DMS153 treated with DMSO at 0.1 percent for 48 hours (cell line): ENCODE measurements at regions not wholly inside any gene's neighbourhood (a gene's known extent, or its start where the extent isn't known, plus 50 kb on each side); places are given as distances from the start of the nearest gene placed in this dataset.

ENCODE experiments used
- DNase-seq: peaks from one replicate; lab custom pipeline; 2025; ENCODE audit not compliant: unreplicated experiment; lab: John Stamatoyannopoulos, UW

- no peak for DNase-seq
Measured at GRCh38 chr22:19621373-19622060, 92.8 kb upstream of the SEPTIN5 start.

- DNase-seq: no peak
Measured at GRCh38 chr22:19622061-19622441, 92.3 kb upstream of the SEPTIN5 start.

- no peak for DNase-seq
Measured at GRCh38 chr22:19625331-19626041, 88.8 kb upstream of the SEPTIN5 start.

DNA sequence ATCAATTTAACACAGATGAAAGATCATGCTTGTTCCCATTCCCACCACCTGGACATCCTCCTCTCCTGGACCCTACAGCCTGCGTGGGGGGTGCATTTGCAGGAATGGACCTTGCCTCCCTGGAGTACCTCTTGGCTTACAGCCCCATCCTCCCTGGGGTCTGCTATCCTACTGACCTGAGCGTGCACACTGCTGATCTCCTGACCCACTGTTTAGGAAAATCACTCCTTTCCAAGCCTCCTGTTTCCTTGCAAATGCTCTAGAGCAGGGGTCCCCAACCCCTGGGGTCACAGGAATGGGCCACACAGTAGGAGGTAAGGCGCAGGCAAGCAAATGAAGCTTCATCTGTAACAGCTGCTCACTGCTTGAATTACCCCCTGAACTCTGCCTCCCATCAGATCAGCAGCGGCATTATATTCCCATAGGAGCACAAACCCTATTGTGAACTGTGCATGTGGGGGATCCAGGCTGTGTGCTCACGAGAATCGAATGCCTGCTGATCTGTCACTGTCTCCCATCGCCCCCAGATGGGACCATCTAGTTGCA, 88.2 kb upstream of the SEPTIN5 start:
- no peak for DNase-seq

GRCh38 chr22:19626666-19627065, 87.6 kb upstream of the SEPTIN5 start:
- DNase-seq: no peak

DNA sequence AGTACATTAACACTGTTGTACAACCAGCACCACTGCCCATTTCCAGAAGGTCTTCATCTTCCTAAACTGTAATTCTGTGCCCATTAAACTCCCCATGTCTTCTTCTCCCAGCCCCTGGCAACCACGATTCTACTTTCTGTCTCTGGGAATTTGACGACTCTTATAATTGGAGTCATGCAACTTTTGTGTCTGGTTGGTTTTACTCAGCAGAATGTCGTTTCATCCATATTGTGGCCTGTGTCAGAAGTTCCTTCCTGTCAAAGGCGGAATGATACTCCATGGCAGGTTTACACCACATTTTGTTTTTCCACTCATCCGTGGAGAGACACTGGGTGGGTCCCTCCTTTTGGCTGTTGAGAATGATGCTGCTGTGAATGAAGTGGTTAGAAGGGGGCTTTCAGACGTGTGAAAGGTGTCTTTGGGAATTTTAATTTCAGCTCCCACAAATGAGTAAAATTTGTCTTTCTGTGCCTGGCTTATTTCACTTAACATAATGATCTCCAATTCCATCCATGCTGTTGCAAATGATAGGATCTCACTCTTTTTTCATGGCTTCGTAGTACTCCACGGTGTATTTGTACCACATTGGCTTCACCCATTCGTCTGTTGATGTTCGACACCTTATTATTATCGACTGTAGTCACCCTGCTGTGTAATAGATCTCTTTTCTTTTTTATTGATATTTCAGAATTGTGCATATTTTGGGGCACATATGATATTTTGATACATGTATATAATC, 86.1 kb upstream of the SEPTIN5 start:
- DNase-seq: no peak

GRCh38 chr22:19629331-19629719, 85.0 kb upstream of the SEPTIN5 start:
- DNase-seq: no peak

- DNase-seq: peak; percentile 53
Measured at GRCh38 chr22:19629720-19630419, 84.4 kb upstream of the SEPTIN5 start.

DNA sequence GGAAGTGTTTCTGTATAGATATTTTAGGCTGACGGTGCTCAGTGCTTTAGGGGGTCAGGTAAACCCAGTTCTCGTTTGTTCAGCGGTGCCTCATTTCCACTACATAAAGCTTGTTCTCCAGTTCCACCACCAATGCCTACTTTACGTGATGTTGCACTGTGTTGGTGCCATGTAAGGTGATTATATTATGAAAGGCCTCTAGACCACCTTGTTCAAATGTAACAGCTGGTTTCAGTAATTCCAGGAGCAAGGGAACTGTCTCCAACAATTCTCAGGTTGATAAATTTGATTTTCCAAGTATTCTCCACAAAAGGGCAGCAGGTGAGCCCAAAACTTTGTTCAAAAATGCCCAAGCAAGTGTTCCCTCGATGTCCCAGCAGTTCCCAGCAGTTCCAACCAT, 83.7 kb upstream of the SEPTIN5 start:
- no peak for DNase-seq

- no peak for DNase-seq
Measured at GRCh38 chr22:19631899-19632667, 82.2 kb upstream of the SEPTIN5 start.

- DNase-seq: no peak
Measured at GRCh38 chr22:19632668-19633148, 81.6 kb upstream of the SEPTIN5 start.

DNA sequence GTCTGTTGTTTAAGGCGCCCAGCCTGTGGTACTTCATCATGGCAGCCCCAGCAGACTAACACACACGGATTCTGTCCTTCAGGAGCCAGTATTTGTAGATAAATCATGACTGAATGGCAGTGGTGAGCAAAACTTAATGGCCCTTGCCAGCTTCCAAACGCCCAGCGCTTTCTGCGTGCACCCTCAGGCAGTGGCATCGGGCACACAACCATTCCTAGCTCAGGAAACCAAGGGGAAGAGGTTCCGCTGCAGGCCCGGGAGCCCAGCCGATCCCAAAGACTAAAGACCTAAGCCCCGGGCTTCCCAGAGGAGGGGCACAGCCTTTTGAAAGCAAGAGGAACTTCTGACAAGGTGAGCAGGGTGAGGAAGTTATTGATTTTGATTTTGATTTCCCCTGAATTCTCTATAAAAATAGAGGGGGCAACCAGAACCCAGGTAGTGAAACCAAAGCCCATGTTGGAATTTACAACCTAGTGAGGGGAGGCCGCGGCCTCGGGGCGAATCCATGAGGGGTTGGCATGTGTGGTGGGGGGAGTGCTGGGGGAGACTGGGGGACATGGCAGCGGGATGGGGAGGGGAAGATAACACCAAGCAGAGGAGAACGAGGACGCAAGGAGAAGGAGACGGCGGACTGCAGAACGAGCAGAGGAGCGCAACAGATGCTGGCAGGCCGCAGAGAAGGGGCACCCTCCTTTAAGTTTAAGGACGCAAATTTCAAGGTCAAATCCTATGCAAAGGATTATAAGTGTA, 79.9 kb upstream of the SEPTIN5 start:
- no peak for DNase-seq

DNA sequence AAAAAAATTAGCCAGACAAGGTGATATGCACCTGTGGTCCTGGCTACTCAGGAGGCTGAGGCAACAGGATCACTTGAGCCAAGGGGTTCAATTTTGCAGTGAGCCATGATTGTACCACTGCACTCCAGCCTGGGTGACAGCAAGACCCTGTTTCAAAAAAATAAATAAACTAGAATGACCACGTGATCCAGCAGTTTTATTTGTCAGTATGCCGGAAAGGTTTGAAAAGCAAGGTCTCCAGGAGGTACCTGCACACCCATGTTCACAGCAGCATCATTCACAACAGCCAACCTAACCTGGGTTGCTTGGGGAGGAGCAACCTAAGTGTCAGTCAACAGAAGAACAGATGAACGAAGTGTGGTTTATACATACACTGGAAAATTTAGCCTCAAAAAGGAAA, 78.7 kb upstream of the SEPTIN5 start:
- no peak for DNase-seq

DNA sequence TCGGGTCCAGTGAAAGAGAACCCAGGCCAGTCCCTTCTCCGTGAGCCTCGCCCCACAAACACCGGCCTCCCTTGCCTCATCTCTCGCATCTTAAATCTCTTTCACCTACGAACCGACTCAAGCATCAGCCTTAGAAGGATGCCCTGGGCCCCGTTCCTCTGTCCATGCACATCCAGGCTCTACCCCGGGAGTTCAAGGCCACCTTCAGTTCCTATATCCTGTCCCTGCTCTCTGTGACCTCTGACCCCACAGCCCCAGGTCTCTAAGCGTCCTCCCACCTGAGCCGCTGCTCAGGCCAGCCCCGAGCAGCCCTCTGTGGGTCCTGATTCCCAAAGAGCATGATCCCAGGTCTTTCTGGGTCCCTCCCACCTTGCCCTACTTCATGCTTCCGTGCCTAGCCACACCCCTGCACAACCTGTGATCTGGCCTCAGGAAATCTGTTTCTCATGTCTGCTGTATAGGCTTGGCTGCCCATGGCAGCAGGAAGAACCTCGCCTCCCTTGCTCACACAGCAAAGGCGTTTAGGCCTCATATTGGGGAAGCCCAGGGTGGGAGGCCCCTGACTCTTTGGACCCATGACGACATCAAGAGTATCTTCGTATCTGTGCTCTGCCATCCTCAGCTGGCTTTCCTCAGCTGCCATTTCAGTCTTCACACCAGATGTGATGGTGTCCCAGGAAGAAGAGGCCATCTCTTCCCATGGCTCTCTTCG, 77.5 kb upstream of the SEPTIN5 start:
- no peak for DNase-seq

DNA sequence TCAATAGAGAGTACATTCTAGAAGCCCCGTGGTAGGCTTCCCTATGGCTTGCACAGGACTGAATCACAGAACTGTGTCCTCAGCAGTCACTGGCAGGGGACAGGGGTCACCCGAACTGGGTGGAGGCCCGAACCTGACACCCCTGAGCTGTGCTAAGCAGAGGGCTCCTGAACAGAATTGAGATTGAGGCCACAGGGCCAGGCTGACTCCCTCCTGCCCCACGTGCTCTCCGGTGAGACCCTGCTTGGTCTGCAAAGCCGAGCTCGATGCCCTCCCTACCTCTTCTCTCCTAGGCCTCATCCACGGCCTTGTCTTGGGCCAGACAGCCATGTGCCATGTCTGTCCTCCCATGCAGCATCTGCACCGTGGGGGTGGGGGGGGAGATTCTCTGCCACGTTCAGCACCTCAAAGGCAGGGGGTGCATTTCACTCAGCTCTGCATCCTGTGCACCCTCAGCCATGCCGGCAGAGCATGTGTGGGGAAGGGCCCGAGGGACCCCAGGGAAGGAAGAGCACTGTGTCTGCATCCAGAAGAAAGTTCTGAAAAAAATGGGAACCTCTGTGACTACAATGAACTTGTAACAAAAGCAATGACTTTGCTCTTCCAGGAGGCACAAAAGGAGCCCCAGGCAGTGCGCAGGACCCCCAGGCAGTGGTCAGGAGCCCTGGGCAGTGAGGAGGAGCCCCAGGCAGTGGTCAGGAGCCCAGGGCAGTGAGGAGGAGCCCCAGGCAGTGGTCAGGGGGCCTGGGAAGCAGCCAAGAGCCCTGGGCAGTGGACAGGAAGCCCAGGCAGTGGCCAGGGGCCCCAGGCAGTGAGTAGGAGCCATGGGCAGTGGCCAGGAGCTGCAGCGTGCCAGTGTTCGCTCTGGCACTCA, 76.7 kb upstream of the SEPTIN5 start:
- no peak for DNase-seq

- DNase-seq: no peak
Measured at GRCh38 chr22:19638282-19639015, 75.9 kb upstream of the SEPTIN5 start.

GRCh38 chr22:19639610-19640135, 74.6 kb upstream of the SEPTIN5 start:
- DNase-seq: no peak
